Hepatocyte (in vitro differentiated cells): ENCODE measurements at regions not wholly inside any gene's neighbourhood (a gene's known extent, or its start where the extent isn't known, plus 50 kb on each side); places are given as distances from the start of the nearest gene placed in this dataset.
"Not testable (repeated sequence)": the region's sequence is repeated elsewhere in the genome, so short reads cannot be mapped to it uniquely, and the experiment has no call there.

ENCODE experiments used
- CTCF ChIP-seq: fragments of 200-600 bp; sonication (generic); IDR thresholded peaks from 2 replicates; pipeline ENCODE4 v1.5.1; 2016; ENCODE audit warnings: antibody characterized with exemption, mild to moderate bottlenecking; ENCODE audit not compliant: poor library complexity
- EZH2 ChIP-seq: fragments of 200-600 bp; sonication (generic); IDR thresholded peaks from 2 replicates; pipeline ENCODE4 v1.6.1; 2016; ENCODE audit warnings: antibody characterized with exemption, mild to moderate bottlenecking, borderline replicate concordance

GRCh38 chr1:114036841-114037630, 57.8 kb downstream of the OLFML3 start:
- TF ChIP-seq EZH2, CTCF: not testable (repeated sequence)
